HCT116 (cell line): ENCODE measurements at regions not wholly inside any gene's neighbourhood (a gene's known extent, or its start where the extent isn't known, plus 50 kb on each side); places are given as distances from the start of the nearest gene placed in this dataset.

Experiments
- ATAC-seq: fragments of 200-7000 bp; cut with Tn5 transposase; 2 replicates; pipeline ENCODE4 v1.9.1; 2020; ENCODE audit warnings: mild to moderate bottlenecking, moderate library complexity
- BruUV-seq: library from RNA; stranded (reverse); fragments of 400-500 nt; replicated peaks from 2 replicates; lab custom pipeline; 2021; lab: Mats Ljungman, UMichigan
- CTCF ChIA-PET: fragments of 300-600 bp; sonication (Branson Sonifier 250); formaldehyde crosslinking; loops from one replicate; lab custom pipeline; 2021; ENCODE audit warnings: antibody characterized with exemption; lab: Charles Lee
- POLR2A ChIA-PET: fragments of 300-600, 350-600 bp; sonication (Branson Sonifier 250); formaldehyde crosslinking; loops from one replicate; lab custom pipeline; 2021; ENCODE audit warnings: antibody characterized with exemption; lab: Charles Lee
- RAD21 ChIA-PET, 2 experiments: fragments of 300-600 bp; sonication (Branson Sonifier 250); formaldehyde crosslinking; loops; one replicate each; lab custom pipeline; 2023; ENCODE audit warnings: low total read pairs in 2 of 2; ENCODE audit not compliant: uncharacterized antibody in 2 of 2, unreplicated experiment in 2 of 2, low non-redundant PET in 1 of 2; lab: Charles Lee
- DNase-seq: peaks from one replicate; pipeline ENCODE4 v3.0.0-alpha.2; 2010; ENCODE audit warnings: low read depth, low spot score
- H2AFZ ChIP-seq: fragments of 200-600 bp; shearing (Covaris generic), sonication (generic); 2 replicates; pipeline ENCODE4 v1.6.1; 2017; ENCODE audit warnings: low read depth, mixed run types, mixed read lengths, antibody characterized with exemption, low read length; ENCODE audit not compliant: poor library complexity, severe bottlenecking
- H3K27ac ChIP-seq: 2 replicates; pipeline ENCODE4 v1.5.1; 2012; ENCODE audit warnings: low read depth, low read length
- H3K27me3 ChIP-seq: fragments of 200-600 bp; sonication (generic); 2 replicates; pipeline ENCODE4 v1.6.1; 2016; ENCODE audit warnings: mixed run types, low read length, mixed read lengths; ENCODE audit not compliant: insufficient read depth
- H3K36me3 ChIP-seq, 2 experiments: fragments of 200-500 bp in 1 of 2; fragments of 200-600 bp in 1 of 2; sonication (Bioruptor generic) in 1 of 2; sonication (generic) in 1 of 2; 2 replicates each; pipeline versions ENCODE4 v1.5.1 to v1.6.1; 2014 to 2016; ENCODE audit warnings: low read length in 2 of 2, inconsistent platforms in 1 of 2, mixed read lengths in 1 of 2, mixed run types in 1 of 2; ENCODE audit not compliant: insufficient read depth in 2 of 2, control insufficient read depth in 1 of 2
- H3K4me1 ChIP-seq, 2 experiments: fragments of 200-600 bp in 1 of 2; sonication (generic) in 1 of 2; 2 replicates each; pipeline versions ENCODE4 v1.5.1 to v1.6.1; 2012 to 2017; ENCODE audit warnings: low read length in 2 of 2, inconsistent platforms in 1 of 2, mild to moderate bottlenecking in 1 of 2, mixed read lengths in 1 of 2, mixed run types in 1 of 2, moderate library complexity in 1 of 2; ENCODE audit not compliant: insufficient read depth in 2 of 2, control insufficient read depth in 1 of 2
- H3K4me2 ChIP-seq: fragments of 200-600 bp; sonication (generic); 2 replicates; pipeline ENCODE4 v1.6.1; 2017; ENCODE audit warnings: mixed run types, low read length, mixed read lengths
- H3K4me3 ChIP-seq, 2 experiments: fragments of 200-600 bp in 1 of 2; sonication (generic) in 1 of 2; replicated peaks in 1 of 2; 2 replicates each; pipeline ENCODE4 v1.5.1; 2011 to 2016; ENCODE audit warnings: low read length in 2 of 2, control low read depth in 1 of 2, low read depth in 1 of 2, mild to moderate bottlenecking in 1 of 2, mixed read lengths in 1 of 2, mixed run types in 1 of 2
- H3K79me2 ChIP-seq: fragments of 200-600 bp; sonication (generic); 2 replicates; pipeline ENCODE4 v1.6.1; 2017; ENCODE audit warnings: mild to moderate bottlenecking, mixed run types, low read length, moderate library complexity, mixed read lengths; ENCODE audit not compliant: insufficient read depth
- H3K9ac ChIP-seq: fragments of 200-600 bp; sonication (generic); 2 replicates; pipeline ENCODE4 v1.6.1; 2016; ENCODE audit warnings: low read length, mixed read lengths
- H3K9me2 ChIP-seq: fragments of 200-600 bp; sonication (generic), shearing (Covaris generic); 2 replicates; pipeline ENCODE4 v1.6.1; 2017; ENCODE audit warnings: mixed run types, mild to moderate bottlenecking, moderate library complexity; ENCODE audit not compliant: insufficient read depth
- H3K9me3 ChIP-seq, 2 experiments: fragments of 200-500 bp in 1 of 2; fragments of 200-600 bp in 1 of 2; sonication (Bioruptor generic) in 1 of 2; sonication (generic) in 1 of 2; 2 replicates each; pipeline ENCODE4 v1.6.1; 2014 to 2017; ENCODE audit warnings: low read length in 2 of 2, mixed read lengths in 2 of 2, inconsistent platforms in 1 of 2, low read depth in 1 of 2, mild to moderate bottlenecking in 1 of 2, mixed run types in 1 of 2, moderate library complexity in 1 of 2; ENCODE audit not compliant: control insufficient read depth in 1 of 2, insufficient read depth in 1 of 2
- H4K20me1 ChIP-seq: fragments of 200-600 bp; sonication (generic), shearing (Covaris generic); 2 replicates; pipeline ENCODE4 v1.6.1; 2017; ENCODE audit warnings: mixed run types, mild to moderate bottlenecking, moderate library complexity; ENCODE audit not compliant: insufficient read depth
- EGR1 ChIP-seq: IDR thresholded peaks from 2 replicates; pipeline ENCODE4 v1.6.1; 2012; ENCODE audit warnings: low read depth
- ELF1 ChIP-seq: IDR thresholded peaks from 2 replicates; pipeline ENCODE4 v1.6.1; 2012; ENCODE audit warnings: low read depth, borderline replicate concordance
- EZH2 ChIP-seq: fragments of 200-600 bp; sonication (generic); IDR thresholded peaks from 2 replicates; pipeline ENCODE4 v1.6.1; 2017; ENCODE audit warnings: antibody characterized with exemption, mixed run types
- FOSL1 ChIP-seq: IDR thresholded peaks from 2 replicates; pipeline ENCODE4 v1.6.1; 2012; ENCODE audit warnings: low read depth
- RAD21 ChIP-seq: IDR thresholded peaks from 2 replicates; pipeline ENCODE4 v1.6.1; 2012; ENCODE audit warnings: low read depth, mild to moderate bottlenecking
- SRF ChIP-seq: IDR thresholded peaks from 2 replicates; pipeline ENCODE4 v1.6.1; 2012; ENCODE audit warnings: low read depth
- TCF7L2 ChIP-seq: IDR thresholded peaks from 2 replicates; pipeline ENCODE4 v1.7.0; 2011; ENCODE audit warnings: borderline replicate concordance, inconsistent platforms; ENCODE audit not compliant: insufficient read depth, insufficient read length; ENCODE audit errors: extremely low read depth
- ZBTB33 ChIP-seq: IDR thresholded peaks from 2 replicates; pipeline ENCODE4 v1.6.1; 2011; ENCODE audit warnings: mild to moderate bottlenecking, low read length, moderate library complexity; ENCODE audit not compliant: insufficient replicate concordance; ENCODE audit errors: extremely low read depth
- ZFX ChIP-seq: fragments of 450-650 bp; IDR thresholded peaks from 2 replicates; pipeline ENCODE4 v1.6.1; 2017
- ZNF274 ChIP-seq: fragments of 200-500 bp; sonication (Bioruptor generic); IDR thresholded peaks from 2 replicates; pipeline ENCODE4 v1.6.1; 2014; ENCODE audit warnings: mild to moderate bottlenecking, low read depth, low read length, inconsistent platforms
- intact Hi-C: fragments of 100-400 bp; cut with micrococcal nuclease; formaldehyde crosslinking; loops from 2 replicates; pipeline ENCODE4 v1.10.0; 2022
- TF ChIP-seq, protein P1 (sequence below): IDR thresholded peaks from 2 replicates; pipeline ENCODE4 v1.6.1; 2012
- TF ChIP-seq, protein P2 (sequence below): IDR thresholded peaks from 2 replicates; pipeline ENCODE4 v1.6.1; 2012
- TF ChIP-seq, protein P3 (sequence below), 3 experiments: fragments of 200-600 bp in 1 of 3; sonication (generic) in 1 of 3; IDR thresholded peaks in 2 of 3; conservative IDR thresholded peaks in 1 of 3; 2 replicates each; pipeline ENCODE4 v1.5.1; 2012 to 2017; ENCODE audit warnings: low read depth in 2 of 3, low read length in 2 of 3, antibody characterized with exemption in 1 of 3, borderline replicate concordance in 1 of 3, control low read depth in 1 of 3, mild to moderate bottlenecking in 1 of 3, mixed read lengths in 1 of 3, mixed run types in 1 of 3, moderate library complexity in 1 of 3; ENCODE audit not compliant: insufficient read depth in 1 of 3

GRCh38 chr3:137471558-137472204 is 292.4 kb upstream of the SOX14 start:
- Histone ChIP-seq H3K9me3 (no peaks in the 10 kb centered on the region), H3K9ac (no peak overlapping the region), H2AFZ (no peak overlapping the region), H4K20me1 (no peaks in the 10 kb centered on the region), H3K27ac (no peak overlapping the region), H3K9me2 (no peaks in the 10 kb centered on the region), H3K4me3 (no peak overlapping the region), H3K79me2 (no peaks in the 10 kb centered on the region), H3K36me3 (no peaks in the 10 kb centered on the region), H3K27me3 (peaks cover 7% of the 10 kb centered on the region; the same call in 1 of the 2 replicates), H3K4me1 (no peaks in the 10 kb centered on the region), H3K4me2 (no peak overlapping the region)
- ATAC-seq: no peak
- BruUV-seq: no TSS peak
- RAD21 ChIA-PET: no interaction called here
- CTCF ChIA-PET: no interaction called here
- no peak for TF ChIP-seq ZBTB33
- TF ChIP-seq, protein P1, sequence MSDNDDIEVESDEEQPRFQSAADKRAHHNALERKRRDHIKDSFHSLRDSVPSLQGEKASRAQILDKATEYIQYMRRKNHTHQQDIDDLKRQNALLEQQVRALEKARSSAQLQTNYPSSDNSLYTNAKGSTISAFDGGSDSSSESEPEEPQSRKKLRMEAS: no peak
- TF ChIP-seq TCF7L2: no peak
- no peak for TF ChIP-seq EGR1
- TF ChIP-seq SRF: no peak
- TF ChIP-seq EZH2: no peak
- no peak for TF ChIP-seq ELF1
- TF ChIP-seq ZNF274: no peak
- no peak for TF ChIP-seq RAD21
- no peak for TF ChIP-seq ZFX
- TF ChIP-seq, protein P2, sequence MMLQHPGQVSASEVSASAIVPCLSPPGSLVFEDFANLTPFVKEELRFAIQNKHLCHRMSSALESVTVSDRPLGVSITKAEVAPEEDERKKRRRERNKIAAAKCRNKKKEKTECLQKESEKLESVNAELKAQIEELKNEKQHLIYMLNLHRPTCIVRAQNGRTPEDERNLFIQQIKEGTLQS: no peak
- TF ChIP-seq, protein P3, sequence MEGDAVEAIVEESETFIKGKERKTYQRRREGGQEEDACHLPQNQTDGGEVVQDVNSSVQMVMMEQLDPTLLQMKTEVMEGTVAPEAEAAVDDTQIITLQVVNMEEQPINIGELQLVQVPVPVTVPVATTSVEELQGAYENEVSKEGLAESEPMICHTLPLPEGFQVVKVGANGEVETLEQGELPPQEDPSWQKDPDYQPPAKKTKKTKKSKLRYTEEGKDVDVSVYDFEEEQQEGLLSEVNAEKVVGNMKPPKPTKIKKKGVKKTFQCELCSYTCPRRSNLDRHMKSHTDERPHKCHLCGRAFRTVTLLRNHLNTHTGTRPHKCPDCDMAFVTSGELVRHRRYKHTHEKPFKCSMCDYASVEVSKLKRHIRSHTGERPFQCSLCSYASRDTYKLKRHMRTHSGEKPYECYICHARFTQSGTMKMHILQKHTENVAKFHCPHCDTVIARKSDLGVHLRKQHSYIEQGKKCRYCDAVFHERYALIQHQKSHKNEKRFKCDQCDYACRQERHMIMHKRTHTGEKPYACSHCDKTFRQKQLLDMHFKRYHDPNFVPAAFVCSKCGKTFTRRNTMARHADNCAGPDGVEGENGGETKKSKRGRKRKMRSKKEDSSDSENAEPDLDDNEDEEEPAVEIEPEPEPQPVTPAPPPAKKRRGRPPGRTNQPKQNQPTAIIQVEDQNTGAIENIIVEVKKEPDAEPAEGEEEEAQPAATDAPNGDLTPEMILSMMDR (IDR thresholded peaks at IDR 0.05 in 2 of 3, conservative IDR thresholded peaks at IDR 0.05 in 1 of 3; ENCODE audit: borderline replicate concordance in 1 of 3, insufficient read depth in 1 of 3, low read depth in 2 of 3, low read length in 2 of 3): no peak
- no peak for TF ChIP-seq FOSL1
- DNase-seq: no peak
- POLR2A ChIA-PET: no interaction called here
- intact Hi-C loops: no loop called here
